GM12873 (cell line): ENCODE measurements at regions not wholly inside any gene's neighbourhood (a gene's known extent, or its start where the extent isn't known, plus 50 kb on each side); places are given as distances from the start of the nearest gene placed in this dataset.
A peak's percentile ranks its signal among the peaks of the same experiment; 100 is the strongest.

Experiments used
- TF ChIP-seq, protein P1 (sequence below): IDR thresholded peaks from 2 replicates; pipeline ENCODE4 v1.5.1; 2012; ENCODE audit warnings: low read depth, mild to moderate bottlenecking, moderate library complexity, low read length, control low read depth; ENCODE audit not compliant: insufficient read depth; ENCODE audit errors: missing control alignments

- TF ChIP-seq, protein P1, sequence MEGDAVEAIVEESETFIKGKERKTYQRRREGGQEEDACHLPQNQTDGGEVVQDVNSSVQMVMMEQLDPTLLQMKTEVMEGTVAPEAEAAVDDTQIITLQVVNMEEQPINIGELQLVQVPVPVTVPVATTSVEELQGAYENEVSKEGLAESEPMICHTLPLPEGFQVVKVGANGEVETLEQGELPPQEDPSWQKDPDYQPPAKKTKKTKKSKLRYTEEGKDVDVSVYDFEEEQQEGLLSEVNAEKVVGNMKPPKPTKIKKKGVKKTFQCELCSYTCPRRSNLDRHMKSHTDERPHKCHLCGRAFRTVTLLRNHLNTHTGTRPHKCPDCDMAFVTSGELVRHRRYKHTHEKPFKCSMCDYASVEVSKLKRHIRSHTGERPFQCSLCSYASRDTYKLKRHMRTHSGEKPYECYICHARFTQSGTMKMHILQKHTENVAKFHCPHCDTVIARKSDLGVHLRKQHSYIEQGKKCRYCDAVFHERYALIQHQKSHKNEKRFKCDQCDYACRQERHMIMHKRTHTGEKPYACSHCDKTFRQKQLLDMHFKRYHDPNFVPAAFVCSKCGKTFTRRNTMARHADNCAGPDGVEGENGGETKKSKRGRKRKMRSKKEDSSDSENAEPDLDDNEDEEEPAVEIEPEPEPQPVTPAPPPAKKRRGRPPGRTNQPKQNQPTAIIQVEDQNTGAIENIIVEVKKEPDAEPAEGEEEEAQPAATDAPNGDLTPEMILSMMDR: peak; percentile 44
Measured at GRCh38 chr17:45648642-45649041, 135.5 kb upstream of the CRHR1 start.

GRCh38 chr17:45649796-45650195 is 134.3 kb upstream of the CRHR1 start:
- TF ChIP-seq, protein P1: no peak

- TF ChIP-seq, protein P1: no peak
Measured at GRCh38 chr17:45650561-45650960, 133.6 kb upstream of the CRHR1 start.

- TF ChIP-seq, protein P1: no peak
Measured at GRCh38 chr17:45651145-45651709, 132.9 kb upstream of the CRHR1 start.

- TF ChIP-seq, protein P1: no peak
Measured at GRCh38 chr17:45653616-45654015, 130.5 kb upstream of the CRHR1 start.

DNA sequence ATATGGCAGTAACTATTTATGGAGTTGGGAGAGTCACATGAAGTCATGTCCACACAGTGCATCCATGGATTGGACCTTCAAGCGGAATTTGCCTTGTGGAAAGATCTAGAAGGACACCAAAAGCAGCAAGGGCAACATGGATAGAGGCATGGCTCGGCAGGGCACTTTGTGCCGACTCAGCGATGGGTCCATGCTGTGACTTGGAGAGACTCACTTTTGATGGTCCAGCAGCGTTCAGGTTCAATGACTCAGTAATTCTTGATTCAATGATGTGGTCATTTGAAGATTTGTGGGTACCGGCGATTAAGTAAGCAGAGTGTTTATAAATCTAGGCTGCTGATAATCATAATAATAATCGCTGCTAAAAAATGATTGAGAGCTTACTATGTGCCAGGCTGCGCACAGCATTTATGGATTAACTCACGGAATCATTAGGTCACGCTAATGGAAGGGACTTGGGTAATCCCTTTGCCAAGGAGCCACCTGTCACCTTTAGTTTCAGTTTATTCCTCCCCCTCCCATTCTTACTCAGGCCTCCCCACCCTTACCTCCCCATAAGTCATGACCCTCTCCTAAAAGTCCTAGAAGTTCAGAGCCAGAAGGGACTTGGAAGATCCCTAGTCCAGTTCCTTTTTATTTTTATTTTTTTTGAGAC is 127.5 kb upstream of the CRHR1 start:
- TF ChIP-seq, protein P1: no peak

DNA sequence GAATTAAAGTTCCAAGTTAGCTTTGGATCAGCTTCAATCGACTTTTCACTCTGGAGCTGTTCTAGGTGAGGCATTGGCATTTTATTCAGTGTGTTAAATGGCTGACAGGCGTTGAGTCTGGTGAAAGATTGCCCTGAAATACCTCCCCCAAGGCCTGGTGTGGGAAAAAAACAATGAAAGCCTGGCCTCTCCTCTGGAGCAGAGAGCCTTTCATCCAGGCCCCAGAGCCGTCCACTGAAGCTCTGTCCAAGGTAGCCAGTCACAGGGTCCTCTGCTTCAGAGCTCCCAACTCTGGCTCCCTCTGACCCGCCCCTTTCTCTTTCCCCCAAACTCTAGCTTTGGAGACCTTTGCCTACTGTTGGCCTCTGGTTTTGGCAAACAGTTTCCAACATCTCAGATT is 123.6 kb upstream of the CRHR1 start:
- TF ChIP-seq, protein P1: no peak
